ENCODE measurements at regions not wholly inside any gene's neighbourhood (a gene's known extent, or its start where the extent isn't known, plus 50 kb on each side); places are given as distances from the start of the nearest gene placed in this dataset.

DNA sequence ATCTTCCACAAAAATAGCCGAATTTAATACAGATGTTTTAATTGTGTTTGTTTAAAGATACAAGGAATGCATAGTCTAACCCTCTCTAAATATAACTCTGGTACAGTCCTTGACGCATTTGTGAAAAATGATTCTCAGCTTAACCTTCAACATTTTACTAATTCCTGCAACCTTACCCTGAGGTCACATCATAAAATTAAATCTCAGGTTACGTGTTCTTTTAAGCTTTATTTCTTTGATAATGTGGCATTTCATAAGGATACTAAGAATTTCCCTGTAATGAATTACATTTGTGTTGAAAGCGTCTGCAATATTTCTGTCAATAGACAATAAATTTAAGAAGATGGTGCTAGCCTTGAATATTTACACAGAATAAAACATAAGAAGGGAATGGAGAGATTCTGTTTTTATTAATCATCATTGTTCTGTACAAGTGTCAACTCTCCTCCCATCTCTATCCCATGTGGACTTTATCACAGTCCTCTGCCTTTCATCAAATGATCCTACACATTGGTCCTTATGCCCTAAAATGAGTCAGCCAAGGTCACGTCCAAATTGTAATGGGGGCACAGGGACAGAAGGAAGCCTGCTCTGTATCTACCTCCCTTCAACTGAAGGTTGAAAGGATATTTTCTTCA lies 769.3 kb upstream of the FLRT2 start:
- DNase-seq (ENCODE audit: low read depth in 2 of 2), result no peak

- no peak for DNase-seq (ENCODE audit: low read depth in 2 of 2)
These were observed 762.5 kb upstream of the FLRT2 start for GRCh38 chr14:84767434-84767833.

DNA sequence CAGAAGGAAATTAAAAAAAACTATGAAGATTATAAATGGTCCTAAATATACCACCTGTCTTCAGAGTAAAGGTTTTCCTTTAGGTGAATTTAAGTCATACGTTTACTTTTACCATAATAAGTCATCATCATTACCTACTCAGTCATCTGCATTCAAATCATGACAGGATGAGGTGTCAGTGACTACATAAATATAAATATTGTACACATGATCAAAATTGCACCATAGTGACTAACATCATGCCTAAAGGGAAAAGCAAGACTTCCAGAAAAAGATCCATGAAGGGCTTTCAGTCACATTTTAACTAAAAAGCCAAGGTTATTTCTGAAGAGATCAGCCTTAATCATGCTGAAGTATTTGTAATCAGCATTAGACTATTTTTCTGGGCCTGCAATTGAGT lies 759.9 kb upstream of the FLRT2 start:
- DNase-seq (ENCODE audit: low read depth in 2 of 2), result no peak

GRCh38 chr14:84777356-84777755 lies 752.6 kb upstream of the FLRT2 start:
- DNase-seq (ENCODE audit: low read depth in 2 of 2), result no peak

GRCh38 chr14:84782902-84783301 lies 747.0 kb upstream of the FLRT2 start:
- no peak for DNase-seq (ENCODE audit: low read depth in 2 of 2)

GRCh38 chr14:84783511-84783910 lies 746.4 kb upstream of the FLRT2 start:
- no peak for DNase-seq (ENCODE audit: low read depth in 2 of 2)

- no peak for DNase-seq (ENCODE audit: low read depth in 2 of 2)
These were observed 743.9 kb upstream of the FLRT2 start for GRCh38 chr14:84785996-84786395.

DNA sequence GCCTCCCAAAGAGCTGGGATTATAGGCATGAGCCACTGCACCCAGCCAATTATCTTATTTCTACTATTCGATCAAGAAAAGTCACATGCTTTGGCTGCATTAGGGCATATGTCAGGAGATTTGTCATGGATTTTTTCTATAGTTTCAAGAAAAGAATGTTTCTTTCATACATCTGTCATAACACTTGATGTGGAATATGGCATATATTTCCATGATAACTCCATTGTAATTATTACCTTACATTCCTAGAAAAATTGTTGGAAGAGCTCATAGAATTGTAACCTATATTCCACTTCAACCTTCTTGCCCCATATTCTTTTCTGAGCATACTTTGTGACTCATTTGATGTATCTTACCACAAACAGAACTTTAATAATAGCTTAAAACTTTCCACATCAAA lies 740.9 kb upstream of the FLRT2 start:
- DNase-seq (ENCODE audit: low read depth in 2 of 2), result no peak

GRCh38 chr14:84792722-84793410 lies 737.1 kb upstream of the FLRT2 start:
- DNase-seq (ENCODE audit: low read depth in 2 of 2), result no peak

DNA sequence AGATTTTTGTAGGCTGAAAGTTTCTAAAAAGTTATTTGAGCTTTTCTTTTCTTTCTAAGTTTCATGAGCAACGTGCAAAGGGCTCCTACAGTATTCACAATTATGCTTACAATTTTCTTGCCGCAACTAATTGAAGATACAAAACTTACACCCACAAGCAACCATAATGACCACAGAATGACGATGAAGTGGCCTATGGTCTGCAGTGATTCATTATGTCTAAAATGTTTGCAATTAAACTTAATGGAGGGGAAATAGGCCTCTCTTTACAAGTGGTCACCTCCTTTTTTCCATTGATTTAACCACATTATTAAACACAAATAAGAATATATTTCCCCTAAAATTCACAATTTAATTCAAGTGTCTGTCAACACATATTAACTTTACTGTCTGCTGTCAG lies 732.6 kb upstream of the FLRT2 start:
- DNase-seq (ENCODE audit: low read depth in 2 of 2), result no peak

GRCh38 chr14:84804468-84804867 lies 725.5 kb upstream of the FLRT2 start:
- no peak for DNase-seq (ENCODE audit: low read depth in 2 of 2)

- no peak for DNase-seq (ENCODE audit: low read depth in 2 of 2)
These were observed 725.0 kb upstream of the FLRT2 start for GRCh38 chr14:84804895-84805294.

- no peak for DNase-seq (ENCODE audit: low read depth in 2 of 2)
These were observed 723.8 kb upstream of the FLRT2 start for GRCh38 chr14:84806181-84806580.

- DNase-seq (ENCODE audit: low read depth in 2 of 2), result no peak
These were observed 723.3 kb upstream of the FLRT2 start for GRCh38 chr14:84806622-84807021.

DNA sequence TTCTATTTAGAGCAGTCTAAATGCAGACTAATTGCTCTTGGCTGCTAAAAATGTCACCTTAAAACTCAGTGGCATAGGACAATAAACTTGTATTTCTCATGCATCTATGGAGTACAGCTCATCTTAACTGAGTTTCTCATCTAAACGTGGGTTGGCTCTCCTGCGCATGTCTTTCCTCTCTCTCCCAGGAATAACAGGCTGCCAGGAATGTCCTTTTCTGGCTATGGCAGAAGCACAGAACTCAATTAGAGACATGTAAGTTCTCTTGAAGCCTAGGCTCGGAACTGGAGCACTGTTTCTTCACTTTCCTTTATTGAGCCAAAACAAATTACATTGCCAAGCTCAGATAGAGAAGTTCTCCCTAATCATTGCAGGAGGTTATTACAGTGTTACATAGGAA lies 722.3 kb upstream of the FLRT2 start:
- no peak for DNase-seq (ENCODE audit: low read depth in 2 of 2)

DNA sequence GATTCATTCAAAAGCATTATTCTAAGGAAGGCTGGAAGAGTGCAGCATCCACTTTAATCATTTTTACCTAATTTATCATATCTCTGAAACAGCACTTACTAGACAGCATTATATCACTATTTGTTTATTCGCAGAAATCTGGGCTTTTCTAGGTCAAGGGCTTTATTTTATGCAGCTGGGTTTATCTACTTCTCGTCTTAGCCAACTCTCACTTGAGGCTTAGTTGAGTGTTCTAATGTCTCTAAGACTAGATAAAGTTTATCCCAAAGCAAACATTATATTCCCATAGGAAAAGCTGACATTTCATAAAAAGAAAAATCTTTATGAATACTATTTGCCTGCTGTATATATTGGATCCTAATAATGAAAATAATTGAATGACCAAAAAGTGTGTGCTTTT lies 720.8 kb upstream of the FLRT2 start:
- DNase-seq (ENCODE audit: low read depth in 2 of 2), result no peak

GRCh38 chr14:84814391-84814790 lies 715.6 kb upstream of the FLRT2 start:
- no peak for DNase-seq (ENCODE audit: low read depth in 2 of 2)

DNA sequence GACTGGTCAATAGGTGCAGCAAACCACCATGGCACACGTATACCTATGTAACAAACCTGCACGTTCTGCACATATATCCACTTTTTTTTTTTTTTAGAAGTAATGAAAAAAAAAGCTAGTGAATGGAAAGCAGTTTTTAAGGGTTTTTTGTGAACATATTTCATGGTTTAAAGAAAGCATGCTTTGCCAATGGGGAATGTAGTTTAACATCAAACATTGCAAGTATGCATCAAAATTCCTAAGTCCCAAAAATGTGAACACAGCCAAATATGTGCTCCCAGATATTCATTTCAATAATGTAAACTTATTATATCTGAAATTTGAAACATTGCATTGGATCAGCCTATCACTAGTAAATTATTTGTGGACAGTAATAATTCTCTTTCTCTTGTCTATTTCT lies 710.4 kb upstream of the FLRT2 start:
- DNase-seq (ENCODE audit: low read depth in 2 of 2), result no peak

DNA sequence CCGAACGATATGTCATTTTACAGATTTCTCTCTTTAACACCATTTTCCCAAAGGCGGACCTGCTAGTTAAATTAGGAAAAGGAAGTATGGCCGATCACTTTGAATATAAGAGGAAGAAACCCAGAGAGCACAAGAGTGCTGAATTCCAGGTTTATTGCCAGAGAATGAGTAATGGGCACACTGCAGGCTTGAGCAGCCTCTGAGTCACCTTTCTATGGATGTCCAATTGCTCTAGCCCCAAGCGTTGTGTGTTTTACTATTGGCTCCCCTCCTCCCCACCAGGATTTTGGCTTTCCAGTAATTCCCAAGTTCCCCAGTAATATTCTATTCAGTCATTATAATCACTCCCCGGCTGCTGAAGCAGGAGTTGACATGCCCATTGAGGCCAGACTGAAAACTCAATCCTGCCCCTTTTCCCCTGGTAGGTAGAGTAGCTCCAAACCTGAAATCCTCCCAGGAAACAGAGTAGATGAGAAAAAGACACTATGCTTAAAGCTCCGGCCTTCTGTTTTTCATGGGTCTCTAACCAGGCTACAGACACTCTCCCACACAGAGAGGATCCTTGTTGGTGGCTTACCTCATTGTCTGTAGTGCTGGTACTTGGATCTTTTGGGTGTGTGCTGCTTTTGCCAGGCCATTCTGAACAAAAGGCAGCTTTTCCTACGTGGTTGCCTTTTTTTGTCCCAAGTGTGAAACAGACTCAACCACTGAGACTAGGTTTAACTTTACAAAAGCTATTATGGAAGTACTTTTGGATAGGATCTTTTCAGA lies 704.3 kb upstream of the FLRT2 start:
- DNase-seq (ENCODE audit: low read depth in 2 of 2), result no peak

DNA sequence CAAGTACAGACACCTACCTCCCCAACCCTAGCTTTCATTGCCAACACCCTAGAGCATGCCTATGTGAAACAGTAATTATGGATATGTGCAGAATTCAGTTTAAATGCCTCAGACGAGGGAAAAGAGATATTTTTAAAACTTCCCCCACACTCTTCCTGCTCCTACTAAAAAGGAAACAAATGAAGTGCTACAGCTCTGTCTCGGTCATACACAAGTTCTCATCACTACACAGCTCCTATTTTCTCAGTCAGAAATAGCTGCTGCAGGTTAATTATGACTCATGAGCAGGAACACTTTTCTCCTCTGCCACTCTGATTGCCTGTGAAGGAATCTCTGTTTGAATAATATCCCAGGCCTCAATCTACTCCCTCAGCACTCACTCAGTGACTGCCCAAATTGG lies 703.6 kb upstream of the FLRT2 start:
- DNase-seq (ENCODE audit: low read depth in 2 of 2), result no peak

GRCh38 chr14:84850595-84850994 lies 679.3 kb upstream of the FLRT2 start:
- DNase-seq (ENCODE audit: low read depth in 2 of 2), result no peak

DNA sequence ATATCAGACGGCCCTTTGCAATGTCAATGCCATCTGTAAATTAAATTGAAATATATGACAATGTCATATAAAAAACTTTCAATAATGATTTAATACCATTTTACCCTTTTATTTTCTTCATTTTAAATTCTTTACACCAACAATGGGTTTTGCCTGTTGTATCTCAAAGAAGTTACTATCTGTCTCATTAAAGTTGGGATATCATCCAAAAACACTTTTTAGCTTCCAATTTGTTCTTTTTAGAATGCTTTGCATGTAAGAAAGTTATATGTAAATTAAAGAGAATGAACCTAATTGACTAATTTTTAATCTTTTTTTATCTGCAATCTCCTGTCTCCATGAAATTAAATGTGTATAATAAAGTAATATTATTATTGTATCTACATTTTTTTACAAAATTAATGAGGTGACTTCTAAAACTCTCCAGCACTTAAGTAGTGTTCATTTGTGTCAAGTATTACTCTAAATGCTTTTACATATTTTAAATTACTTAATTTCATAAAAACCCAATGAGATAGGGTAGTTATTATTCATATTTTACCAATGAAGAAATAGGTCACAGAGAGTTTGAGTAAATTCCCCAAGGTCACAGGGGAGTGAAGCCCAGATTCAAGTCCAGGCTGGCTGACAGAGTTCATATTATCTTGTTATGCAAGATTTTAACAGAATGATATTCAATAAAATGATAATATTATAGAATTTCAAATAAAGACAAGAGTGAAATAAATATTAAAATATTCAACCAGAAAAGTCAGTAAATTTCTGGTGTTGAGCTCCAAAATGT lies 673.0 kb upstream of the FLRT2 start:
- DNase-seq (ENCODE audit: low read depth in 2 of 2), result no peak

Measured in stimulated activated CD4-positive, alpha-beta T cell treated with anti-CD3 and anti-CD28 coated beads, Interleukin-12 subunit alpha, Interleukin-12 subunit beta, amount 100 ng/mL, for 24 hours (primary cell).